ENCODE measurements at regions not wholly inside any gene's neighbourhood (a gene's known extent, or its start where the extent isn't known, plus 50 kb on each side); places are given as distances from the start of the nearest gene placed in this dataset.

GRCh38 chr3:132916096-132916495, 122.1 kb upstream of the TMEM108 start (continued):
- TF ChIP-seq ATF3 (IDR thresholded peaks at IDR 0.05), result no peak

- no peak for DNase-seq (ENCODE audit: low read depth, low spot score)
- TF ChIP-seq YY1 (IDR thresholded peaks at IDR 0.05; ENCODE audit: extremely low read depth, insufficient replicate concordance, low read depth, low read length) (no peak), ZBTB33 (IDR thresholded peaks at IDR 0.05; ENCODE audit: extremely low read depth, insufficient replicate concordance, low read length) (no peak), CTCF (IDR thresholded peaks at IDR 0.05 in 2 of 3, conservative IDR thresholded peaks at IDR 0.05 in 1 of 3; ENCODE audit: borderline replicate concordance in 1 of 3, insufficient read depth in 1 of 3, low read depth in 2 of 3, low read length in 2 of 3) (no peak), MAX (IDR thresholded peaks at IDR 0.05) (no peak), ATF3 (IDR thresholded peaks at IDR 0.05) (no peak), RAD21 (IDR thresholded peaks at IDR 0.05; ENCODE audit: low read depth) (no peak), ELF1 (IDR thresholded peaks at IDR 0.05; ENCODE audit: borderline replicate concordance, low read depth) (no peak), SRF (IDR thresholded peaks at IDR 0.05; ENCODE audit: low read depth) (no peak)
- intact Hi-C loops (cut with micrococcal nuclease), result no loop called here
- Histone ChIP-seq H3K4me3 (replicated peaks in 1 of 2; ENCODE audit: low read depth in 1 of 2, low read length in 2 of 2) (no peak overlapping the region), H3K27me3 (ENCODE audit: insufficient read depth, low read length) (peaks cover 21% of the 10 kb centered on the region), H3K9ac (ENCODE audit: low read length) (no peak overlapping the region), H2AFZ (ENCODE audit: low read depth, low read length, poor library complexity, severe bottlenecking) (no peak overlapping the region), H3K4me2 (ENCODE audit: low read length) (no peak overlapping the region), H3K9me3 (ENCODE audit: control insufficient read depth in 1 of 2, insufficient read depth in 1 of 2, low read depth in 1 of 2, low read length in 2 of 2) (no peaks in the 10 kb centered on the region), H3K79me2 (ENCODE audit: insufficient read depth, low read length) (no peaks in the 10 kb centered on the region), H3K9me2 (ENCODE audit: insufficient read depth) (no peaks in the 10 kb centered on the region), H4K20me1 (ENCODE audit: insufficient read depth) (no peaks in the 10 kb centered on the region), H3K4me1 (ENCODE audit: control insufficient read depth in 1 of 2, insufficient read depth in 2 of 2, low read length in 2 of 2) (no peaks in the 10 kb centered on the region), H3K36me3 (ENCODE audit: control insufficient read depth in 1 of 2, insufficient read depth in 2 of 2, low read length in 2 of 2) (no peaks in the 10 kb centered on the region), H3K27ac (ENCODE audit: low read depth, low read length) (no peak overlapping the region)
- POLR2A ChIA-PET, result no interaction called here
- CTCF ChIA-PET, result no interaction called here
- RAD21 ChIA-PET (ENCODE audit: low non-redundant PET in 1 of 2, low total read pairs in 2 of 2, uncharacterized antibody in 2 of 2, unreplicated experiment in 2 of 2), result no interaction called here
- ATAC-seq, result no peak
- BruUV-seq (replicated peaks), result no TSS peak
Observed at GRCh38 chr3:132912416-132912753, 125.8 kb upstream of the TMEM108 start.

Data from HCT116 (cell line).